ENCODE measurements at regions not wholly inside any gene's neighbourhood (a gene's known extent, or its start where the extent isn't known, plus 50 kb on each side); places are given as distances from the start of the nearest gene placed in this dataset.

DNA sequence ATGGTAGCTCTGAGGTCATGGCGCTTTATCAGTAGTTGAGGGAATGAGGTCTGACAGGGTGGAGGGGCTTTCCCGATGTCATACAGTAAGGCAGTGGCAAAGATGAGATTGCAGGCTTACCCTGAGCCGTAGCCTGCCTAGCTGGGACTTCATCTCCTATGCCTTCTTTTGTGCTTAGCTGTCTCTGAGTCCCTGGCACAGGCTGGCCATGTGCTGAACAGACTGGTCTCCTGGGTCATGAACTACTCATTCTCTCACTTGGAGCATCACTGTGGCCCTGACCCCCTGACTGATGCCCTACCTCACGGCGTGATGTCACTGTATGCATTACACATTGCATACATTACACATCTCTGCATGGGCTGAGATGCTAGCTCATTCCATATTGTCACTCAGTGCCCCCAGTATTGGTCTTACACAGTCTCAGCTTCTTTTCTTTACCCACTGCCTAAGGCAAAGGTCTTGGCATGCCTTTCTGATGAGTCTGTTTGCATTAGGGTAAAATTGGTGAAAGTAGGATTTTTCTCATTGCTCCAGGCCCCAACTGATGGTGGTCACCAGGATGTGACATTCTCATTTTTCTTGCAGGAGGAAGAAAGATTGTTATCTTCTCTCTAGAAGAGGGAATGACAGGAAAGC is 389.4 kb upstream of the CADM1 start:
- TF ChIP-seq POLR2A (IDR thresholded peaks at IDR 0.05), result no peak
- TF ChIP-seq, protein P1, sequence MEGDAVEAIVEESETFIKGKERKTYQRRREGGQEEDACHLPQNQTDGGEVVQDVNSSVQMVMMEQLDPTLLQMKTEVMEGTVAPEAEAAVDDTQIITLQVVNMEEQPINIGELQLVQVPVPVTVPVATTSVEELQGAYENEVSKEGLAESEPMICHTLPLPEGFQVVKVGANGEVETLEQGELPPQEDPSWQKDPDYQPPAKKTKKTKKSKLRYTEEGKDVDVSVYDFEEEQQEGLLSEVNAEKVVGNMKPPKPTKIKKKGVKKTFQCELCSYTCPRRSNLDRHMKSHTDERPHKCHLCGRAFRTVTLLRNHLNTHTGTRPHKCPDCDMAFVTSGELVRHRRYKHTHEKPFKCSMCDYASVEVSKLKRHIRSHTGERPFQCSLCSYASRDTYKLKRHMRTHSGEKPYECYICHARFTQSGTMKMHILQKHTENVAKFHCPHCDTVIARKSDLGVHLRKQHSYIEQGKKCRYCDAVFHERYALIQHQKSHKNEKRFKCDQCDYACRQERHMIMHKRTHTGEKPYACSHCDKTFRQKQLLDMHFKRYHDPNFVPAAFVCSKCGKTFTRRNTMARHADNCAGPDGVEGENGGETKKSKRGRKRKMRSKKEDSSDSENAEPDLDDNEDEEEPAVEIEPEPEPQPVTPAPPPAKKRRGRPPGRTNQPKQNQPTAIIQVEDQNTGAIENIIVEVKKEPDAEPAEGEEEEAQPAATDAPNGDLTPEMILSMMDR (IDR thresholded peaks at IDR 0.05), result no peak
